Bronchial epithelial cell (primary cell): ENCODE measurements at regions not wholly inside any gene's neighbourhood (a gene's known extent, or its start where the extent isn't known, plus 50 kb on each side); places are given as distances from the start of the nearest gene placed in this dataset.

Source experiments
- DNase-seq: peaks from one replicate; pipeline ENCODE4 v3.0.0-alpha.2; 2010; ENCODE audit warnings: low read depth
- FAIRE-seq: peaks from 2 replicates; lab custom pipeline; 2011; peaks lifted over from hg19 to GRCh38; lab: Jason Lieb, UNC
- H3K27me3 ChIP-seq: 2 replicates; pipeline ENCODE4 v1.5.1; 2011; ENCODE audit warnings: low read length; ENCODE audit not compliant: control insufficient read depth, insufficient read depth
- H3K36me3 ChIP-seq: 2 replicates; pipeline ENCODE4 v1.5.1; 2011; ENCODE audit warnings: low read length; ENCODE audit not compliant: control insufficient read depth, insufficient read depth
- H3K4me3 ChIP-seq: 2 replicates; pipeline ENCODE4 v1.5.1; 2011; ENCODE audit warnings: mild to moderate bottlenecking, low read depth, low read length, control low read depth
- CTCF ChIP-seq: IDR thresholded peaks from 2 replicates; pipeline ENCODE4 v1.5.1; 2011; ENCODE audit warnings: mild to moderate bottlenecking, moderate library complexity, low read length, control low read depth, inconsistent platforms; ENCODE audit not compliant: insufficient read depth, severe bottlenecking

- FAIRE-seq (no peak), DNase-seq (peak; percentile 92)
- Histone ChIP-seq H3K36me3 (no peaks in the 10 kb centered on the region), H3K27me3 (no peaks in the 10 kb centered on the region), H3K4me3 (no peak overlapping the region)
- TF ChIP-seq CTCF: no peak
These were observed 953.4 kb downstream of the FAT4 start for GRCh38 chr4:126268106-126268505.

- no peak overlapping the region for H3K4me3 ChIP-seq
- no peak for DNase-seq
- TF ChIP-seq CTCF: no peak
- no peak for FAIRE-seq
- no peaks in the 10 kb centered on the region for H3K36me3 ChIP-seq
- no peaks in the 10 kb centered on the region for H3K27me3 ChIP-seq
These were observed 954.4 kb downstream of the FAT4 start for GRCh38 chr4:126269106-126269505.

GRCh38 chr4:126271292-126271691, 956.5 kb downstream of the FAT4 start:
- FAIRE-seq (no peak), DNase-seq (peak; percentile 12)
- Histone ChIP-seq H3K4me3 (no peak overlapping the region), H3K36me3 (no peaks in the 10 kb centered on the region), H3K27me3 (no peaks in the 10 kb centered on the region)
- no peak for TF ChIP-seq CTCF

- DNase-seq: no peak
- no peaks in the 10 kb centered on the region for H3K27me3 ChIP-seq
- TF ChIP-seq CTCF: no peak
- FAIRE-seq: no peak
- no peak overlapping the region for H3K4me3 ChIP-seq
- H3K36me3 ChIP-seq: no peaks in the 10 kb centered on the region
These were observed 959.0 kb downstream of the FAT4 start for GRCh38 chr4:126273746-126274145.

- FAIRE-seq (no peak), DNase-seq (no peak)
- no peak overlapping the region for H3K4me3 ChIP-seq
- H3K36me3 ChIP-seq: no peaks in the 10 kb centered on the region
- TF ChIP-seq CTCF: no peak
- H3K27me3 ChIP-seq: no peaks in the 10 kb centered on the region
These were observed 977.1 kb downstream of the FAT4 start for GRCh38 chr4:126291886-126292285.

GRCh38 chr4:126298271-126298670, 983.5 kb downstream of the FAT4 start:
- Histone ChIP-seq H3K27me3 (no peaks in the 10 kb centered on the region), H3K36me3 (no peaks in the 10 kb centered on the region), H3K4me3 (no peak overlapping the region)
- no peak for TF ChIP-seq CTCF
- no peak for FAIRE-seq
- no peak for DNase-seq
